Ishikawa (cell line): ENCODE measurements at regions not wholly inside any gene's neighbourhood (a gene's known extent, or its start where the extent isn't known, plus 50 kb on each side); places are given as distances from the start of the nearest gene placed in this dataset.

ENCODE experiments used
- CEBPB ChIP-seq: IDR thresholded peaks from 2 replicates; pipeline ENCODE4 v1.6.1; 2012
- CREB1 ChIP-seq: IDR thresholded peaks from 2 replicates; pipeline ENCODE4 v1.6.1; 2012; ENCODE audit warnings: low read depth
- EGR1 ChIP-seq: IDR thresholded peaks from 2 replicates; pipeline ENCODE4 v1.6.1; 2012
- EP300 ChIP-seq: IDR thresholded peaks from 2 replicates; pipeline ENCODE4 v1.6.1; 2012; ENCODE audit warnings: borderline replicate concordance
- NFIC ChIP-seq: IDR thresholded peaks from 2 replicates; pipeline ENCODE4 v1.6.1; 2012
- RAD21 ChIP-seq: IDR thresholded peaks from 2 replicates; pipeline ENCODE4 v1.6.1; 2012; ENCODE audit warnings: low read depth
- TAF1 ChIP-seq: IDR thresholded peaks from 2 replicates; pipeline ENCODE4 v1.6.1; 2012; ENCODE audit warnings: low read depth, mild to moderate bottlenecking
- YY1 ChIP-seq: IDR thresholded peaks from 2 replicates; pipeline ENCODE4 v1.6.1; 2012; ENCODE audit warnings: low read depth
- ZBTB7A ChIP-seq: IDR thresholded peaks from 2 replicates; pipeline ENCODE4 v1.6.1; 2012; ENCODE audit warnings: low read depth
- TF ChIP-seq, protein P1 (sequence below): IDR thresholded peaks from 2 replicates; pipeline ENCODE4 v1.6.1; 2012; ENCODE audit warnings: low read depth, mild to moderate bottlenecking
- TF ChIP-seq, protein P2 (sequence below): IDR thresholded peaks from 2 replicates; pipeline ENCODE4 v1.6.1; 2012

- no peak for TF ChIP-seq EP300
- TF ChIP-seq ZBTB7A = no peak
- TF ChIP-seq YY1 = no peak
- TF ChIP-seq CREB1 = no peak
- TF ChIP-seq, protein P1, sequence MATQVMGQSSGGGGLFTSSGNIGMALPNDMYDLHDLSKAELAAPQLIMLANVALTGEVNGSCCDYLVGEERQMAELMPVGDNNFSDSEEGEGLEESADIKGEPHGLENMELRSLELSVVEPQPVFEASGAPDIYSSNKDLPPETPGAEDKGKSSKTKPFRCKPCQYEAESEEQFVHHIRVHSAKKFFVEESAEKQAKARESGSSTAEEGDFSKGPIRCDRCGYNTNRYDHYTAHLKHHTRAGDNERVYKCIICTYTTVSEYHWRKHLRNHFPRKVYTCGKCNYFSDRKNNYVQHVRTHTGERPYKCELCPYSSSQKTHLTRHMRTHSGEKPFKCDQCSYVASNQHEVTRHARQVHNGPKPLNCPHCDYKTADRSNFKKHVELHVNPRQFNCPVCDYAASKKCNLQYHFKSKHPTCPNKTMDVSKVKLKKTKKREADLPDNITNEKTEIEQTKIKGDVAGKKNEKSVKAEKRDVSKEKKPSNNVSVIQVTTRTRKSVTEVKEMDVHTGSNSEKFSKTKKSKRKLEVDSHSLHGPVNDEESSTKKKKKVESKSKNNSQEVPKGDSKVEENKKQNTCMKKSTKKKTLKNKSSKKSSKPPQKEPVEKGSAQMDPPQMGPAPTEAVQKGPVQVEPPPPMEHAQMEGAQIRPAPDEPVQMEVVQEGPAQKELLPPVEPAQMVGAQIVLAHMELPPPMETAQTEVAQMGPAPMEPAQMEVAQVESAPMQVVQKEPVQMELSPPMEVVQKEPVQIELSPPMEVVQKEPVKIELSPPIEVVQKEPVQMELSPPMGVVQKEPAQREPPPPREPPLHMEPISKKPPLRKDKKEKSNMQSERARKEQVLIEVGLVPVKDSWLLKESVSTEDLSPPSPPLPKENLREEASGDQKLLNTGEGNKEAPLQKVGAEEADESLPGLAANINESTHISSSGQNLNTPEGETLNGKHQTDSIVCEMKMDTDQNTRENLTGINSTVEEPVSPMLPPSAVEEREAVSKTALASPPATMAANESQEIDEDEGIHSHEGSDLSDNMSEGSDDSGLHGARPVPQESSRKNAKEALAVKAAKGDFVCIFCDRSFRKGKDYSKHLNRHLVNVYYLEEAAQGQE = no peak
- TF ChIP-seq, protein P2, sequence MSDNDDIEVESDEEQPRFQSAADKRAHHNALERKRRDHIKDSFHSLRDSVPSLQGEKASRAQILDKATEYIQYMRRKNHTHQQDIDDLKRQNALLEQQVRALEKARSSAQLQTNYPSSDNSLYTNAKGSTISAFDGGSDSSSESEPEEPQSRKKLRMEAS = no peak
- TF ChIP-seq TAF1 = no peak
- no peak for TF ChIP-seq NFIC
- TF ChIP-seq EGR1 = no peak
- no peak for TF ChIP-seq RAD21
- no peak for TF ChIP-seq CEBPB
These were observed 49.7 kb upstream of the FRMD4B start for GRCh38 chr3:69435274-69436265.
